ENCODE measurements at regions not wholly inside any gene's neighbourhood (a gene's known extent, or its start where the extent isn't known, plus 50 kb on each side); places are given as distances from the start of the nearest gene placed in this dataset.

GRCh38 chr3:71854706-71855105 is 69.8 kb upstream of the PROK2 start:
- no peak for ATAC-seq
- WGBS (ENCODE audit: missing lambda C conversion rate): 23% methylated on average over 4 of the region's 4 CpGs
- Histone ChIP-seq H3K4me3 (no peak overlapping the region), H3K4me1 (no peaks in the 10 kb centered on the region), H3K4me2 (no peak overlapping the region), H3K27ac (no peak overlapping the region), H3K9me3 (no peaks in the 10 kb centered on the region; the same call in 2 of the 3 replicates)
- CTCF ChIA-PET: interaction anchor here (0.6 to 0.7 kb wide), 2 partner anchors 19 to 126 kb away, joined by 3 read pairs; no protein-coding TSS in a partner anchor
- POLR2A ChIA-PET: no interaction called here
- DNase-seq (ENCODE audit: low read depth in 1 of 2, low spot score in 1 of 2): no peak
- no peak for TF ChIP-seq RNF2 (IDR thresholded peaks at IDR 0.05; ENCODE audit: borderline replicate concordance, low read depth)
- no peak for FAIRE-seq

DNA sequence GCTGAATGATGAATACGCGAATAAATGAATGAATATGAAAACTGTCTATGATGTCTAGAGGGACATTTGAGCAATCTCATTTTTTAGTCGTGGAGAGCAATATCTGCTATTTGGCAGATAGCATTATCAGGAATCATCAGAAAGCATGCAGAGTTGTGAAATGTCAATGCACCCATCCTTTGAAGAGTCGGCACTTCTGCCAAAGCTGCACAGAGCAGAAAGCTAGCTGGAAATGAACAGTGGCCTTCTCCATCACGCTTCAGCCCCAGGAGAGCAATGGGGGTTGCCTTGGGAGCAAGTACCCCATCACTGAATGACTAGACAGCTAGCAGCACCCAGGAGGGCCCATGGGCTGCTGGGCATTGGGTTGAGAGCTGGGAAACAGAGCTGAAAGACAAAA is 69.1 kb upstream of the PROK2 start:
- TF ChIP-seq JUNB (IDR thresholded peaks at IDR 0.05) (no peak), POLR2AphosphoS2 (conservative IDR thresholded peaks at IDR 0.05; ENCODE audit: low read length) (no peak), MAZ (IDR thresholded peaks at IDR 0.05; ENCODE audit: borderline replicate concordance, low read depth, low read length) (no peak), JUN (IDR thresholded peaks at IDR 0.05) (no peak), E2F6 (IDR thresholded peaks at IDR 0.05; ENCODE audit: borderline replicate concordance, low read depth) (no peak), NFE2L2 (conservative IDR thresholded peaks at IDR 0.05; ENCODE audit: low read length) (no peak), HOXB13 (CRISPR knock-in tag; IDR thresholded peaks at IDR 0.05; ENCODE audit: low read depth) (no peak), ZC3H11A (IDR thresholded peaks at IDR 0.05) (no peak), MYC (IDR thresholded peaks at IDR 0.05; ENCODE audit: borderline replicate concordance, low read length) (no peak), CBX2 (IDR thresholded peaks at IDR 0.05; ENCODE audit: borderline replicate concordance, low read depth) (no peak), RCOR1 (IDR thresholded peaks at IDR 0.05; ENCODE audit: low read depth, low read length) (no peak), POLR2A (IDR thresholded peaks at IDR 0.05; ENCODE audit: low read length) (no peak), SREBF2 (IDR thresholded peaks at IDR 0.05) (no peak), RNF2 (IDR thresholded peaks at IDR 0.05; ENCODE audit: borderline replicate concordance, low read depth) (no peak), NR3C1 (IDR thresholded peaks at IDR 0.05) (no peak), CHD4 (IDR thresholded peaks at IDR 0.05; ENCODE audit: borderline replicate concordance) (no peak), USF2 (IDR thresholded peaks at IDR 0.05) (no peak), MAX (IDR thresholded peaks at IDR 0.05) (no peak), KDM1A (IDR thresholded peaks at IDR 0.05; ENCODE audit: low read depth) (no peak)
- TF ChIP-seq, protein P1, sequence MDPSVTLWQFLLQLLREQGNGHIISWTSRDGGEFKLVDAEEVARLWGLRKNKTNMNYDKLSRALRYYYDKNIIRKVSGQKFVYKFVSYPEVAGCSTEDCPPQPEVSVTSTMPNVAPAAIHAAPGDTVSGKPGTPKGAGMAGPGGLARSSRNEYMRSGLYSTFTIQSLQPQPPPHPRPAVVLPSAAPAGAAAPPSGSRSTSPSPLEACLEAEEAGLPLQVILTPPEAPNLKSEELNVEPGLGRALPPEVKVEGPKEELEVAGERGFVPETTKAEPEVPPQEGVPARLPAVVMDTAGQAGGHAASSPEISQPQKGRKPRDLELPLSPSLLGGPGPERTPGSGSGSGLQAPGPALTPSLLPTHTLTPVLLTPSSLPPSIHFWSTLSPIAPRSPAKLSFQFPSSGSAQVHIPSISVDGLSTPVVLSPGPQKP (IDR thresholded peaks at IDR 0.05; ENCODE audit: low read depth, low read length): no peak
- CTCF ChIA-PET: interaction anchor here (0.6 kb wide), 1 partner anchor 125 kb away, joined by 3 read pairs; no protein-coding TSS in a partner anchor
- no peak overlapping the region for H3K4me2 ChIP-seq
- no peak for ATAC-seq
- no peak overlapping the region for H3K4me3 ChIP-seq
- POLR2A ChIA-PET: no interaction called here
- no peaks in the 10 kb centered on the region for H3K4me1 ChIP-seq
- WGBS (ENCODE audit: missing lambda C conversion rate): 43% methylated on average over 5 of the region's 5 CpGs
- H3K27ac ChIP-seq: no peak overlapping the region
- DNase-seq (ENCODE audit: low read depth in 1 of 2, low spot score in 1 of 2): no peak
- peaks cover 5% of the 10 kb centered on the region; the same call in 2 of the 3 replicates for H3K9me3 ChIP-seq
- no peak for FAIRE-seq

- ATAC-seq (no peak), DNase-seq (ENCODE audit: low read depth in 1 of 2, low spot score in 1 of 2) (no peak), FAIRE-seq (no peak)
- CTCF ChIA-PET: no interaction called here
- 59% methylated on average over 3 of the region's 3 CpGs for WGBS (ENCODE audit: missing lambda C conversion rate)
- POLR2A ChIA-PET: no interaction called here
- Histone ChIP-seq H3K4me3 (no peak overlapping the region), H3K9me3 (peaks cover 9% of the 10 kb centered on the region; the same call in 2 of the 3 replicates), H3K27ac (no peak overlapping the region), H3K4me2 (no peak overlapping the region), H3K4me1 (no peaks in the 10 kb centered on the region)
- TF ChIP-seq CEBPB (IDR thresholded peaks at IDR 0.05) (no peak), CBX8 (IDR thresholded peaks at IDR 0.05) (no peak)
Observed at GRCh38 chr3:71851878-71852277, 66.9 kb upstream of the PROK2 start.
